Heart left ventricle (tissue), 13 donors: ENCODE measurements at regions not wholly inside any gene's neighbourhood (a gene's known extent, or its start where the extent isn't known, plus 50 kb on each side); places are given as distances from the start of the nearest gene placed in this dataset.

Source experiments
- CTCF ChIP-seq, 12 donors: fragments of 200-600 bp; sonication (generic) in 4 of 12; IDR thresholded peaks; one replicate each; pipeline versions ENCODE4 v1.5.0 to v1.8.0; 2018 to 2022; ENCODE audit warnings: antibody characterized with exemption in 12 of 12, mild to moderate bottlenecking in 5 of 12
- POLR2A ChIP-seq, 2 donors: fragments of 450-650 bp; IDR thresholded peaks; one replicate each; pipeline ENCODE4 v1.6.1; 2017; ENCODE audit warnings: antibody characterized with exemption in 2 of 2, mild to moderate bottlenecking in 2 of 2, moderate library complexity in 2 of 2
- donor health status: ischemic (EF 13 %, LVEDD 7.1; RV severe dilation, severe dysfunction).
- donor health status: DM: no; HTN: yes; CAD: no.
- donor health status: DM: no; HTN: no; CAD: no.
- donor health status: ischemic (EF 25% LVEDD 6.9; RV normal size, moderate dysfunction).
- donor health status: ischemic (EF 25% LVEDD 5.7; RV mildly dilated, moderate dysfunction).
- donor health status: ischemic (EF 35%, LVEDD 5.7; RV mildly dilated, moderate dysfunction).
- donor health status: nonischemic (EF 11% LVEDD 7.7; RV severe dilation, severe dysfunction).
- donor health status: DM: yes; HTN: yes; CAD: no.
- donor health status: PGD.
- donor health status: ischemic (EF 29% LVEDD 5.4; RV normal size, mild dysfunction).
- donor health status: nonischemic (EF 23%, LVEDD 6.1; RV moderate dilation, normal function).

GRCh38 chrY:14437626-14438025 is 86.7 kb upstream of the NLGN4Y start:
- no peak for TF ChIP-seq CTCF (IDR thresholded peaks at IDR 0.05)
- TF ChIP-seq POLR2A (IDR thresholded peaks at IDR 0.05): no peak
